Activated CD8-positive, alpha-beta T cell treated with anti-CD3 and anti-CD28 coated beads for 36 hours (primary cell): ENCODE measurements at regions not wholly inside any gene's neighbourhood (a gene's known extent, or its start where the extent isn't known, plus 50 kb on each side); places are given as distances from the start of the nearest gene placed in this dataset.
"Not testable (repeated sequence)": the region's sequence is repeated elsewhere in the genome, so short reads cannot be mapped to it uniquely, and the experiment has no call there.

ENCODE experiments used
- ATAC-seq: fragments of 200-7000 bp; cut with Tn5 transposase; one replicate; pipeline ENCODE4 v1.10.0; 2021; ENCODE audit warnings: mild to moderate bottlenecking, moderate library complexity
- CTCF ChIA-PET: fragments of 350-600 bp; sonication (Branson Sonifier 250); formaldehyde crosslinking; loops from one replicate; lab custom pipeline; 2021; ENCODE audit warnings: antibody characterized with exemption; lab: Charles Lee
- POLR2A ChIA-PET: fragments of 350-600 bp; sonication (Branson Sonifier 250); formaldehyde crosslinking; loops from one replicate; lab custom pipeline; 2021; ENCODE audit warnings: antibody characterized with exemption; lab: Charles Lee
- DNase-seq: peaks from one replicate; pipeline ENCODE4 v3.0.0-alpha.2; 2020
- H3K27ac Mint-ChIP-seq: one replicate; pipeline ENCODE4 v1.8.0; 2021; ENCODE audit warnings: mild to moderate bottlenecking, mixed read lengths
- H3K27me3 Mint-ChIP-seq: one replicate; pipeline ENCODE4 v1.8.0; 2021; ENCODE audit warnings: mixed read lengths
- H3K36me3 Mint-ChIP-seq: one replicate; pipeline ENCODE4 v1.8.0; 2021; ENCODE audit warnings: low read depth, mixed read lengths
- H3K4me1 Mint-ChIP-seq: one replicate; pipeline ENCODE4 v1.8.0; 2021; ENCODE audit warnings: low read depth, mixed read lengths
- H3K4me3 Mint-ChIP-seq: one replicate; pipeline ENCODE4 v1.8.0; 2021; ENCODE audit warnings: mild to moderate bottlenecking, moderate library complexity, mixed read lengths
- H3K9me3 Mint-ChIP-seq: one replicate; pipeline ENCODE4 v1.8.0; 2021; ENCODE audit warnings: mixed read lengths
- intact Hi-C: fragments of 100-400 bp; cut with micrococcal nuclease; formaldehyde crosslinking; loops from one replicate; pipeline ENCODE4 v1.10.0; 2022
- TF ChIP-seq, protein P1 (sequence below): fragments of 200-600 bp; IDR thresholded peaks from one replicate; pipeline ENCODE4 v1.8.0; 2022; ENCODE audit warnings: antibody characterized with exemption, mild to moderate bottlenecking

- no peaks in the 10 kb centered on the region for H3K27me3 Mint-ChIP-seq
- H3K27ac Mint-ChIP-seq = no peak overlapping the region
- H3K4me1 Mint-ChIP-seq = no peaks in the 10 kb centered on the region
- peaks cover 7% of the 10 kb centered on the region for H3K9me3 Mint-ChIP-seq
- H3K4me3 Mint-ChIP-seq = no peak overlapping the region
- POLR2A ChIA-PET = no interaction called here
- intact Hi-C loops = no loop called here
- CTCF ChIA-PET = no interaction called here
- ATAC-seq (no peak), DNase-seq (no peak)
- TF ChIP-seq, protein P1, sequence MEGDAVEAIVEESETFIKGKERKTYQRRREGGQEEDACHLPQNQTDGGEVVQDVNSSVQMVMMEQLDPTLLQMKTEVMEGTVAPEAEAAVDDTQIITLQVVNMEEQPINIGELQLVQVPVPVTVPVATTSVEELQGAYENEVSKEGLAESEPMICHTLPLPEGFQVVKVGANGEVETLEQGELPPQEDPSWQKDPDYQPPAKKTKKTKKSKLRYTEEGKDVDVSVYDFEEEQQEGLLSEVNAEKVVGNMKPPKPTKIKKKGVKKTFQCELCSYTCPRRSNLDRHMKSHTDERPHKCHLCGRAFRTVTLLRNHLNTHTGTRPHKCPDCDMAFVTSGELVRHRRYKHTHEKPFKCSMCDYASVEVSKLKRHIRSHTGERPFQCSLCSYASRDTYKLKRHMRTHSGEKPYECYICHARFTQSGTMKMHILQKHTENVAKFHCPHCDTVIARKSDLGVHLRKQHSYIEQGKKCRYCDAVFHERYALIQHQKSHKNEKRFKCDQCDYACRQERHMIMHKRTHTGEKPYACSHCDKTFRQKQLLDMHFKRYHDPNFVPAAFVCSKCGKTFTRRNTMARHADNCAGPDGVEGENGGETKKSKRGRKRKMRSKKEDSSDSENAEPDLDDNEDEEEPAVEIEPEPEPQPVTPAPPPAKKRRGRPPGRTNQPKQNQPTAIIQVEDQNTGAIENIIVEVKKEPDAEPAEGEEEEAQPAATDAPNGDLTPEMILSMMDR = no peak
- H3K36me3 Mint-ChIP-seq = no peaks in the 10 kb centered on the region
These were observed 206.6 kb downstream of the PRELID2 start for GRCh38 chr5:145628525-145628924.

DNA sequence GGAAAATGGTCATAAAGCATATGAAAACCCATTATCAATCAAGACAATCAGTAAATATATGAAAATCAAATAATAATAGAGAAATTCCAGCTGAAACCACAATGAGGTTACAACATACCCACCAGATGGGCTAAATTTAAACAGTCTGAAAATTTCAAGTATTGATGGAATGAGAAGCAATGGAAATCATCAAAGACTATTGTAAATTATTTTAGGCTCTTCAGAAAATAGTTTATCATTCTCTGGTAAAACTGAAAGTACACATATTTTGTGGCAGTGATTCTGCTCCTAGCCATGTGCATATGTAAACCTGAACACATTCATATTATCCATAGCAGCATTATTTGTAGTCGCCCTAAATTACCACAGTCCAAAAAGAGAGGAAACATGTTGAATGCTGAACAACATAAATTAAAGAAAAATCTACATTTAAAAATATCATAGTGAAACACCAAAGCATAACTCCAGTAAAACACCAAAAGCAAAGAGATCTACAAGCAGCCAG is 215.3 kb downstream of the PRELID2 start:
- no peak overlapping the region for H3K4me3 Mint-ChIP-seq
- H3K4me1 Mint-ChIP-seq = no peaks in the 10 kb centered on the region
- no peaks in the 10 kb centered on the region for H3K36me3 Mint-ChIP-seq
- DNase-seq = no peak
- H3K27me3 Mint-ChIP-seq = no peaks in the 10 kb centered on the region
- intact Hi-C loops = no loop called here
- TF ChIP-seq, protein P1 = no peak
- ChIA-PET POLR2A (no interaction called here), CTCF (no interaction called here)
- peaks cover 2% of the 10 kb centered on the region for H3K9me3 Mint-ChIP-seq
- H3K27ac Mint-ChIP-seq = no peak overlapping the region
- ATAC-seq = no peak

DNA sequence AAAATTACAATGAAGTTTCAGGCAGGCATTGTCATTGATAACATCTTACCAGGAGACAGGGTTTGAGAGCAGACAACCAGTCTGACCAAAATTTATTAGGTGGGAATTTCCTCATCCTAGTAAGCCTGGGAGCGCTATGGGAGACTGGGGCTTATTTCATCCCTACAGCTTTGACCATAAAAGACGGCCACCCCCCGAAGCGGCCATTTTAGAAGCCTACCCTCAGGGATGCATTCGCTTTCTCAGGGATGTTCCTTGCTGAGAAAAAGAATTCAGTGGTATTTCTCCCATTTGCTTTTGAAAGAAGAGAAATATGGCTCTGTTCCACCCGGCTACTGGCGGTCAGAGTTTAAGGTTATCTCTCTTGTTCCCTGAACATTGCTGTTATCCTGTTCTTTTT is 218.4 kb downstream of the PRELID2 start:
- H3K27ac Mint-ChIP-seq, H3K4me3 Mint-ChIP-seq, H3K4me1 Mint-ChIP-seq, intact Hi-C loops, DNase-seq, ATAC-seq, POLR2A ChIA-PET, H3K36me3 Mint-ChIP-seq, H3K27me3 Mint-ChIP-seq, CTCF ChIA-PET, H3K9me3 Mint-ChIP-seq: not testable (repeated sequence)

DNA sequence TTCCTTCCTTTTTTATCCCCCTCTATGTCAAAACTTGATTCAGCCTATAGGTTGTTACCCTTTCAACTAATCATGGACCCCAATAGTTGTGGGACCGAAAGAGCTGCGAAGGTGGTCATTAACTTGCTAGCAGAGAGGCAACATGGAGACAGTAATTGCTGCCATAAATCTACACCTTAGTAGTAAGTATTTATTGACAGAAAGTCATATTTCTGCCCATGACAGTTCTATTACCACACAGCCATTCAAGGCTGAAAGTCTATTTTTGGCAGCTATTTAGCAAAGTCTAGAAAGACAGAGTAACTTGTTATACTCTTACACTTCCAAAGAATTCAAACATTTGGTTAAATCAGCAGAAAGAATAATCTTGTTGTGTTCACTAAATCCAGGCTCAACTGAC is 236.2 kb downstream of the PRELID2 start:
- H3K4me3 Mint-ChIP-seq = no peak overlapping the region
- H3K36me3 Mint-ChIP-seq = no peaks in the 10 kb centered on the region
- H3K4me1 Mint-ChIP-seq = no peaks in the 10 kb centered on the region
- no peak for ATAC-seq
- H3K27ac Mint-ChIP-seq = no peak overlapping the region
- H3K27me3 Mint-ChIP-seq = no peaks in the 10 kb centered on the region
- peaks cover 1% of the 10 kb centered on the region for H3K9me3 Mint-ChIP-seq
- CTCF ChIA-PET = no interaction called here
- TF ChIP-seq, protein P1 = no peak
- POLR2A ChIA-PET = no interaction called here
- intact Hi-C loops = no loop called here
- no peak for DNase-seq

DNA sequence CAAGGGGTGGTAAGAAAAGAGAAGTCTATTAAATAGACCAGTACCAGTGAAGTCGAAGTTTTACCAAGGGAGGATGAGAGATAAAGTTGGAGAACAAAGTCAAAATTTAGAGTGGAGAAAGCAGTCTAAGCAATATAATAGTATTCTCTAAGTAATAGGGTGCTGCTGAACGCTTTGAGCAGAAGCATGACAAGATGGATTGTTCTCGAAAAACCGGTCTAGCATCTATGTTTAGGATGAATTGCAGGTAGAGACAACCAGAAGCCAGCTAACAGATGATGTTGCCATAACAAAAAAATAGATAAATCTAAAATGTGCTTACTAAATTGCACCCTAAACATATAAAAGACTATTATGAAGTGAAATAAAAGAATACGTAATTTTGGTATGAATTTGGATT is 237.0 kb downstream of the PRELID2 start:
- POLR2A ChIA-PET = no interaction called here
- CTCF ChIA-PET = no interaction called here
- no peak overlapping the region for H3K27ac Mint-ChIP-seq
- no peak for ATAC-seq
- DNase-seq = no peak
- TF ChIP-seq, protein P1 = no peak
- H3K4me1 Mint-ChIP-seq = no peaks in the 10 kb centered on the region
- H3K4me3 Mint-ChIP-seq = no peak overlapping the region
- peaks cover 1% of the 10 kb centered on the region for H3K9me3 Mint-ChIP-seq
- no peaks in the 10 kb centered on the region for H3K36me3 Mint-ChIP-seq
- intact Hi-C loops = no loop called here
- H3K27me3 Mint-ChIP-seq = no peaks in the 10 kb centered on the region

- H3K4me1 Mint-ChIP-seq = peaks cover 7% of the 10 kb centered on the region
- DNase-seq (no peak), ATAC-seq (no peak)
- POLR2A ChIA-PET = no interaction called here
- no peaks in the 10 kb centered on the region for H3K36me3 Mint-ChIP-seq
- H3K4me3 Mint-ChIP-seq = no peak overlapping the region
- no peaks in the 10 kb centered on the region for H3K27me3 Mint-ChIP-seq
- H3K27ac Mint-ChIP-seq = no peak overlapping the region
- intact Hi-C loops = no loop called here
- TF ChIP-seq, protein P1 = no peak
- CTCF ChIA-PET = no interaction called here
- H3K9me3 Mint-ChIP-seq = peaks cover 6% of the 10 kb centered on the region
These were observed 243.6 kb downstream of the PRELID2 start for GRCh38 chr5:145591578-145591977.
